H9 (cell line): ENCODE measurements at regions not wholly inside any gene's neighbourhood (a gene's known extent, or its start where the extent isn't known, plus 50 kb on each side); places are given as distances from the start of the nearest gene placed in this dataset.

Experiments used
- DNase-seq: peaks from one replicate; pipeline ENCODE4 v3.0.0-alpha.2; 2017
- H2AFZ ChIP-seq: one replicate; pipeline ENCODE4 v1.6.1; 2013; ENCODE audit warnings: mild to moderate bottlenecking, low read length, control low read depth, moderate library complexity
- H2AK5ac ChIP-seq: 2 replicates; pipeline ENCODE4 v1.6.1; 2013; ENCODE audit warnings: low read length, control low read depth, mixed read lengths; ENCODE audit not compliant: insufficient read length
- H2BK120ac ChIP-seq: one replicate; pipeline ENCODE4 v1.6.1; 2013; ENCODE audit warnings: low read depth, mild to moderate bottlenecking, low read length, control low read depth, inconsistent platforms; ENCODE audit not compliant: poor library complexity, severe bottlenecking
- H2BK12ac ChIP-seq: 2 replicates; pipeline ENCODE4 v1.6.1; 2013; ENCODE audit warnings: low read length, control low read depth, mixed read lengths, low read depth; ENCODE audit not compliant: insufficient read length
- H2BK15ac ChIP-seq: 2 replicates; pipeline ENCODE4 v1.6.1; 2013; ENCODE audit warnings: low read depth, low read length, control low read depth
- H2BK20ac ChIP-seq: one replicate; pipeline ENCODE4 v1.6.1; 2013; ENCODE audit warnings: low read depth, mild to moderate bottlenecking, low read length, control low read depth, inconsistent platforms; ENCODE audit not compliant: poor library complexity, severe bottlenecking
- H2BK5ac ChIP-seq: 2 replicates; pipeline ENCODE4 v1.6.1; 2013; ENCODE audit warnings: low read length, control low read depth, mixed read lengths; ENCODE audit not compliant: insufficient read length
- H3K14ac ChIP-seq: 2 replicates; pipeline ENCODE4 v1.6.1; 2013; ENCODE audit warnings: low read length, control low read depth; ENCODE audit not compliant: insufficient read depth
- H3K18ac ChIP-seq: 2 replicates; pipeline ENCODE4 v1.6.1; 2013; ENCODE audit warnings: low read depth, mild to moderate bottlenecking, mixed read lengths, low read length, control low read depth; ENCODE audit not compliant: insufficient read length
- H3K23ac ChIP-seq: 2 replicates; pipeline ENCODE4 v1.6.1; 2013; ENCODE audit warnings: low read length, control low read depth, mixed read lengths, low read depth; ENCODE audit not compliant: insufficient read length
- H3K23me2 ChIP-seq: 2 replicates; pipeline ENCODE4 v1.6.1; 2013; ENCODE audit warnings: low read depth, mild to moderate bottlenecking, mixed read lengths, low read length, control low read depth; ENCODE audit not compliant: insufficient read length, poor library complexity, severe bottlenecking
- H3K27ac ChIP-seq: 2 replicates; pipeline ENCODE4 v1.5.1; 2013; ENCODE audit warnings: low read length, control low read depth, mixed read lengths, low read depth; ENCODE audit not compliant: insufficient read length
- H3K27me3 ChIP-seq: 2 replicates; pipeline ENCODE4 v1.6.1; 2013; ENCODE audit warnings: low read length, control low read depth, inconsistent platforms; ENCODE audit not compliant: insufficient read depth
- H3K4ac ChIP-seq: 2 replicates; pipeline ENCODE4 v1.6.1; 2013; ENCODE audit warnings: low read depth, mild to moderate bottlenecking, control low read depth, inconsistent platforms, low read length, moderate library complexity
- H3K4me1 ChIP-seq: 2 replicates; pipeline ENCODE4 v1.6.1; 2013; ENCODE audit warnings: low read length, control low read depth, inconsistent platforms; ENCODE audit not compliant: insufficient read depth
- H3K4me2 ChIP-seq: 2 replicates; pipeline ENCODE4 v1.6.1; 2013; ENCODE audit warnings: low read length, control low read depth, mixed read lengths; ENCODE audit not compliant: insufficient read length, insufficient read depth
- H3K56ac ChIP-seq: 2 replicates; pipeline ENCODE4 v1.6.1; 2013; ENCODE audit warnings: low read depth, mild to moderate bottlenecking, mixed read lengths, low read length, control low read depth; ENCODE audit not compliant: insufficient read length
- H3K79me1 ChIP-seq: 2 replicates; pipeline ENCODE4 v1.6.1; 2013; ENCODE audit warnings: low read depth, mild to moderate bottlenecking, moderate library complexity, low read length, control low read depth, inconsistent platforms; ENCODE audit not compliant: insufficient read depth, poor library complexity, severe bottlenecking
- H3K79me2 ChIP-seq: 2 replicates; pipeline ENCODE4 v1.6.1; 2013; ENCODE audit warnings: low read length, control low read depth, inconsistent platforms; ENCODE audit not compliant: insufficient read depth
- H3K9ac ChIP-seq: 2 replicates; pipeline ENCODE4 v1.6.1; 2013; ENCODE audit warnings: low read length, control low read depth, mixed read lengths; ENCODE audit not compliant: insufficient read length; ENCODE audit errors: extremely low read depth
- H3K9me3 ChIP-seq: one replicate; pipeline ENCODE4 v1.6.1; 2013; ENCODE audit warnings: low read depth, low read length, inconsistent platforms; ENCODE audit not compliant: control insufficient read depth
- H3T11ph ChIP-seq: one replicate; pipeline ENCODE4 v1.6.1; 2013; ENCODE audit warnings: mild to moderate bottlenecking, low read length, control low read depth, inconsistent platforms
- H4K20me1 ChIP-seq: one replicate; pipeline ENCODE4 v1.6.1; 2013; ENCODE audit not compliant: control insufficient read depth, insufficient read length, insufficient read depth
- H4K5ac ChIP-seq: 2 replicates; pipeline ENCODE4 v1.6.1; 2013; ENCODE audit warnings: low read depth, mild to moderate bottlenecking, mixed read lengths, low read length, control low read depth; ENCODE audit not compliant: insufficient read length
- H4K8ac ChIP-seq: replicated peaks from 2 replicates; pipeline ENCODE4 v1.6.1; 2013; ENCODE audit warnings: low read length, control low read depth, mixed read lengths, low read depth; ENCODE audit not compliant: insufficient read length
- H4K91ac ChIP-seq: 2 replicates; pipeline ENCODE4 v1.6.1; 2013; ENCODE audit warnings: low read depth, mild to moderate bottlenecking, moderate library complexity, mixed read lengths, low read length, control low read depth; ENCODE audit not compliant: insufficient read length
- H3K27ac Mint-ChIP-seq, 3 experiments: 2 replicates in 2 of 3; 3 replicates in 1 of 3; pipeline ENCODE4 v1.8.0; 2020 to 2021; ENCODE audit warnings: mixed read lengths in 3 of 3, mild to moderate bottlenecking in 1 of 3, moderate library complexity in 1 of 3
- H3K27me3 Mint-ChIP-seq: 2 replicates; pipeline ENCODE4 v1.8.0; 2021; ENCODE audit warnings: low read depth, mild to moderate bottlenecking, moderate library complexity, mixed read lengths
- H3K36me3 Mint-ChIP-seq, 3 experiments: 2 replicates in 2 of 3; 3 replicates in 1 of 3; pipeline ENCODE4 v1.8.0; 2020 to 2021; ENCODE audit warnings: low read depth in 3 of 3, mixed read lengths in 3 of 3; ENCODE audit not compliant: insufficient read depth in 1 of 3
- H3K4me1 Mint-ChIP-seq, 2 experiments: 2 replicates each; pipeline ENCODE4 v1.8.0; 2020; ENCODE audit warnings: mixed read lengths in 2 of 2
- H3K4me3 Mint-ChIP-seq, 2 experiments: 2 replicates in 1 of 2; 3 replicates in 1 of 2; pipeline ENCODE4 v1.8.0; 2020 to 2021; ENCODE audit warnings: mild to moderate bottlenecking in 2 of 2, mixed read lengths in 2 of 2, moderate library complexity in 1 of 2
- H3K9me3 Mint-ChIP-seq, 2 experiments: 2 replicates in 1 of 2; 3 replicates in 1 of 2; pipeline ENCODE4 v1.8.0; 2020; ENCODE audit warnings: mild to moderate bottlenecking in 2 of 2, mixed read lengths in 2 of 2, moderate library complexity in 1 of 2
- CTCF ChIP-seq: fragments of 200-600 bp; sonication (generic); conservative IDR thresholded peaks from 3 replicates; pipeline ENCODE4 v1.8.0; 2021; ENCODE audit warnings: antibody characterized with exemption, mild to moderate bottlenecking
- WGBS: extraction: QIAGEN DNeasy Blood & Tissue Kit; methylation state at CpG from one replicate; pipeline ENCODE4 v1.1.7; 2013; ENCODE audit warnings: missing lambda C conversion rate, low lambda C conversion rate, mixed read lengths; ENCODE audit not compliant: insufficient read length; ENCODE audit errors: extremely low coverage; 5-methylcytosine and 5-hydroxymethylcytosine counted together

GRCh38 chr1:218874313-218874712 is 299.4 kb upstream of the LYPLAL1 start:
- no peaks in the 10 kb centered on the region for H3K4me1 ChIP-seq
- TF ChIP-seq CTCF, result no peak
- no peak overlapping the region for H2BK120ac ChIP-seq
- H3K27me3 ChIP-seq, result no peaks in the 10 kb centered on the region
- no peak for DNase-seq
- Mint-ChIP-seq H3K4me3 (no peak overlapping the region), H3K27me3 (no peaks in the 10 kb centered on the region), H3K27ac (no peak overlapping the region), H3K9me3 (no peaks in the 10 kb centered on the region), H3K4me1 (peaks cover 3 to 4% of the 10 kb centered on the region in 2 experiments; a peak in 3 of 4 replicates), H3K36me3 (no peaks in the 10 kb centered on the region)
- no peaks in the 10 kb centered on the region for H3K9me3 ChIP-seq
- H2AFZ ChIP-seq, result no peak overlapping the region
- H3K4ac ChIP-seq, result no peak overlapping the region
- no peak overlapping the region for H4K8ac ChIP-seq
- H3K4me2 ChIP-seq, result no peak overlapping the region
- H4K91ac ChIP-seq, result no peak overlapping the region
- no peaks in the 10 kb centered on the region for H4K20me1 ChIP-seq
- H2BK15ac ChIP-seq, result no peak overlapping the region
- no peak overlapping the region for H2BK20ac ChIP-seq
- no peak overlapping the region for H3K27ac ChIP-seq
- H3K18ac ChIP-seq, result no peak overlapping the region
- no peak overlapping the region for H2AK5ac ChIP-seq
- no CpG with 5 or more reads among the region's 4 CpGs for WGBS
- no peak overlapping the region for H3K56ac ChIP-seq
- H3K79me1 ChIP-seq, result no peaks in the 10 kb centered on the region
- no peak overlapping the region for H2BK12ac ChIP-seq
- H3K79me2 ChIP-seq, result no peaks in the 10 kb centered on the region
- H3K23ac ChIP-seq, result no peak overlapping the region
- no peak overlapping the region for H3K14ac ChIP-seq
- no peak overlapping the region for H3T11ph ChIP-seq
- no peak overlapping the region for H4K5ac ChIP-seq
- H2BK5ac ChIP-seq, result no peak overlapping the region
- H3K23me2 ChIP-seq, result no peaks in the 10 kb centered on the region
- no peak overlapping the region for H3K9ac ChIP-seq
